ENCODE measurements at regions not wholly inside any gene's neighbourhood (a gene's known extent, or its start where the extent isn't known, plus 50 kb on each side); places are given as distances from the start of the nearest gene placed in this dataset.
"Not testable (repeated sequence)": the region's sequence is repeated elsewhere in the genome, so short reads cannot be mapped to it uniquely, and the experiment has no call there.

DNA sequence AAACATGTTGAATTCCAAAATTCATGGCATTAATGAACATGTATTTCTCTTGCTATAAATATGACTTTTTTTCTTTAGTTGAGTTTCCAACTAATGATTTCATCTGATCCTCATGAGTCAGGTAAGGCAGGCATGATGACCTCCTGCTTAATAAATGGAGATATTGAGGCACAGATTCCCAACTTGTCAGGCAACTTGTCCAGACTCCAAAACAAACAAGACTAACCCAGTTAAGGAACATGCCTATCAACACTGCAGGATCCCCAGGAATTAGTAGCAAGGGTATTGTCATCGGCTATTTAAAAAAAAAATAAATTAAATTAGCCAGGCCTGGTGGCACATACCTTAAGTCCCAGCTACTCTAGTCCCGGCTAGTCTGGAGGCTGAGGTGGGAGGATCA lies 121.3 kb upstream of the SALL4 start:
- Histone ChIP-seq H3K4me1 (ENCODE audit: control insufficient read depth, insufficient read depth, low read length) (peaks cover 5% of the 10 kb centered on the region), H3K9me3 (ENCODE audit: control insufficient read depth, insufficient read depth, low read length) (no peaks in the 10 kb centered on the region), H3K9ac (ENCODE audit: low read depth, low read length) (no peak overlapping the region)

DNA sequence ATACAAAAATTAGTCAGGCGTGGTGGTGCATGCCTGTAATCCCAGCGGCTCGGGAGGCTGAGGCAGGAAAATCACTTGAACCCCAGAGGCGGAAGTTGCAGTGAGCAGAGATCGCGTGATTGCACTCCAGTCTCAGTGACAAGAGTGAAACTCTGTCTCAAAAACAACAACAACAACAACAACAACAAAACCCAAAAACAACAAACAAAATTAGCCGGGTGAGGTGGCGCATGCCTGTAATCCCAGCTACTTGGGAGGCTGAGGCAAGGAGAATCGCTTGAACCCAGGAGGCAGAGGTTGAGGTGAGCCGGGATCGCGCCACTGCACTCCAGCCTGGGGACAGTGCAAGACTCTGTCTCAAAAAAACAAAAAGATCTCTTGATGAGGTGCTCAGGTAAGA lies 120.5 kb upstream of the SALL4 start:
- not testable (repeated sequence) for H3K36me3 ChIP-seq (ENCODE audit: control insufficient read depth, insufficient read depth, low read length); H3K9me3 ChIP-seq (ENCODE audit: control insufficient read depth, insufficient read depth, low read length); H3K4me1 ChIP-seq (ENCODE audit: control insufficient read depth, insufficient read depth, low read length); H3K27ac ChIP-seq (ENCODE audit: low read depth, low read length); H3K9ac ChIP-seq (ENCODE audit: low read depth, low read length); H3K27me3 ChIP-seq (ENCODE audit: control insufficient read depth, insufficient read depth, low read length); H3K4me3 ChIP-seq (ENCODE audit: low read depth, low read length)

More for the DNA sequence above, 121.3 kb upstream of the SALL4 start:
- Histone ChIP-seq H3K4me3 (ENCODE audit: low read depth, low read length) (no peak overlapping the region), H3K36me3 (ENCODE audit: control insufficient read depth, insufficient read depth, low read length) (no peaks in the 10 kb centered on the region), H3K27ac (ENCODE audit: low read depth, low read length) (no peak overlapping the region), H3K27me3 (ENCODE audit: control insufficient read depth, insufficient read depth, low read length) (no peaks in the 10 kb centered on the region)

DNA sequence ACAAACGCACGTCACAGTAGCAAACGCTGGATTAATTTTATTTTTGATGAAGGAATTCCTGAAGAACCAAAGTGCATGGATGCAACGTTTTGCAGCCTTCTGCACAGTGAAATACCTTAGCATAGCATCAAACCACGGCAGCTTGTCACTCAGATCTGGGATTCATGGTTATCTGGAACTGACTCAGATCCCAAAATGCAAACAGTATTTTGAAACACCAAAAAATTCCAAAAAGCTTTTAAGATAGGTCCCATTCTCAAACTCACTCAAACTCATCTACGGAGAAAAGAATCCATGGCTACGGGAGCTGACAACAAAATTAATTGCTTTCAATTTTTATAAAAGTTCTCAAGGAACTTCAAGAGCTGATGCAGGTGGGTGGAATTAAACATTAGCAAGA lies 116.2 kb upstream of the SALL4 start:
- H3K27ac ChIP-seq (ENCODE audit: low read depth, low read length), result no peak overlapping the region
- no peaks in the 10 kb centered on the region for H3K36me3 ChIP-seq (ENCODE audit: control insufficient read depth, insufficient read depth, low read length)
- H3K9me3 ChIP-seq (ENCODE audit: control insufficient read depth, insufficient read depth, low read length), result no peaks in the 10 kb centered on the region
- no peak overlapping the region for H3K4me3 ChIP-seq (ENCODE audit: low read depth, low read length)
- no peaks in the 10 kb centered on the region for H3K27me3 ChIP-seq (ENCODE audit: control insufficient read depth, insufficient read depth, low read length)
- H3K9ac ChIP-seq (ENCODE audit: low read depth, low read length), result no peak overlapping the region
- peaks cover 8% of the 10 kb centered on the region for H3K4me1 ChIP-seq (ENCODE audit: control insufficient read depth, insufficient read depth, low read length)

DNA sequence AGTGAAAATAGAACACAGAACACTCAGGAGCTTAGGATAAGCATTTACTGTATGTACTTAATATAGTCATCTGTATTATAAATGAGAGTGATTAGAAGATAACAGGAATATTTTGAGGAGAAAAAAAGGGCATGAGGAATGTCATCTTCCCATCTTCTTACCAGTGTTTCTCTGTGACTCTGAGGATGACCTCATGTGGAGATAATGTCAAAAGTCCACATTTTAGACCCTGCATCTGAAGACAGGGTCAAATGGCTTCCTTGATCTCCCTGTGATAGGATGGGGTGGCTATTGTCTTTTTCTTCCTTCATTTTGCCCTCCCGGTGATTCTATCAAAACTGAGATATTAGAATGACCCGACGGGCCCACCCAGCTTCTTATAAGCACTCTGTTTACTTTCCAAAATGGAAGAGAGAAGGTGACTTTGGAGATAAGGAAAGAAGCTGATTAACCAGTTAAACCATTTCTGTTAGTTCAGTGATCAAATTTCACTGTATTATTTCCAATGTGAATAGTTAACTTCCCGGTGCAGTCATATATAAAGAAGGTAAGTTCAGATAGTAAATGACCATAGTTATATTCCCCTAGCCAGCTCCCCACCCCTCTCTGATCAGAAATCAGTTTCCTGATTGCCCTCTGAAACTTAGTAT lies 115.7 kb upstream of the SALL4 start:
- no peak overlapping the region for H3K4me3 ChIP-seq (ENCODE audit: low read depth, low read length)
- no peak overlapping the region for H3K9ac ChIP-seq (ENCODE audit: low read depth, low read length)
- H3K9me3 ChIP-seq (ENCODE audit: control insufficient read depth, insufficient read depth, low read length), result no peaks in the 10 kb centered on the region
- H3K36me3 ChIP-seq (ENCODE audit: control insufficient read depth, insufficient read depth, low read length), result no peaks in the 10 kb centered on the region
- H3K27me3 ChIP-seq (ENCODE audit: control insufficient read depth, insufficient read depth, low read length), result no peaks in the 10 kb centered on the region
- no peak overlapping the region for H3K27ac ChIP-seq (ENCODE audit: low read depth, low read length)
- H3K4me1 ChIP-seq (ENCODE audit: control insufficient read depth, insufficient read depth, low read length), result peaks cover 8% of the 10 kb centered on the region

DNA sequence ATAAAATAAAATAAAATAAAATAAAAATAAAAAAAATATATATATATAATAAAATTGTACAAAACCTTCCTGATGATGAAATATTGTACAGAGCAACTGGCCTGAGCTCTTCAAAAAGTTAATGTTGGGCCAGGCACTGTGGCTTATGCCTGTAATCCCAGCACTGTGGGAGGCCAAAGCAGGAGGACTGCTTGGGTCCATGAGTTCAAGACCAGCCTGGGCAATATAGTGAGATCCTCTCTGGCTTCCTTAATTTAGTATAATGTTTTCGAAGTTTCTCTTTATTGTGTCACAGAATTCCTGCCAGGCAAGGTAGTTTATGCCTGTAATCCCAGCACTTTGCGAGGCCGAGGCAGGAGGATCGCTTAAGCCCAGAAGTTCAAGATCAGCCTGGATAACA lies 113.9 kb upstream of the SALL4 start:
- Histone ChIP-seq H3K36me3 (ENCODE audit: control insufficient read depth, insufficient read depth, low read length) (no peaks in the 10 kb centered on the region), H3K4me1 (ENCODE audit: control insufficient read depth, insufficient read depth, low read length) (peaks cover 11% of the 10 kb centered on the region), H3K9ac (ENCODE audit: low read depth, low read length) (no peak overlapping the region), H3K4me3 (ENCODE audit: low read depth, low read length) (no peak overlapping the region), H3K27ac (ENCODE audit: low read depth, low read length) (no peak overlapping the region), H3K9me3 (ENCODE audit: control insufficient read depth, insufficient read depth, low read length) (no peaks in the 10 kb centered on the region), H3K27me3 (ENCODE audit: control insufficient read depth, insufficient read depth, low read length) (no peaks in the 10 kb centered on the region)

DNA sequence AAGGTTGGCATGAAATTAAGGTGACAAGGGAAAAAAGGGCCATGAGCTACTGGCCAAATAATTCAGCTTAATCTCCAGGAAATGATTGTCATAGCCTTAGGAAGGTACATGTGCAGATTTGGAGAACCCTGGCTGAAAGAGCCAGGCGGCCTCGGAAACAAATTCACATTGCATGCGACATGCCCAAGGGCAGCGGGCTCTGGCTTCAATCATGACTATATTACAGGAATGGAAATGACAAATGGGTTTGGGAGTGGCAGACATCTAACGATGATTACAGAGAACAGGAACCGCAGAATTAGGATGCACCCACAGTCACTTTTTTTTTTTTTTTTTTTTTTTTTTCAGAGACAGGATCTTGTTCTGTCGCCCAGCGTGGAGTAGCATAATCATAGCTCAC lies 112.4 kb upstream of the SALL4 start:
- Histone ChIP-seq H3K4me3 (ENCODE audit: low read depth, low read length) (no peak overlapping the region), H3K9ac (ENCODE audit: low read depth, low read length) (no peak overlapping the region), H3K9me3 (ENCODE audit: control insufficient read depth, insufficient read depth, low read length) (no peaks in the 10 kb centered on the region), H3K27ac (ENCODE audit: low read depth, low read length) (no peak overlapping the region), H3K4me1 (ENCODE audit: control insufficient read depth, insufficient read depth, low read length) (peaks cover 25% of the 10 kb centered on the region), H3K36me3 (ENCODE audit: control insufficient read depth, insufficient read depth, low read length) (no peaks in the 10 kb centered on the region), H3K27me3 (ENCODE audit: control insufficient read depth, insufficient read depth, low read length) (no peaks in the 10 kb centered on the region)

DNA sequence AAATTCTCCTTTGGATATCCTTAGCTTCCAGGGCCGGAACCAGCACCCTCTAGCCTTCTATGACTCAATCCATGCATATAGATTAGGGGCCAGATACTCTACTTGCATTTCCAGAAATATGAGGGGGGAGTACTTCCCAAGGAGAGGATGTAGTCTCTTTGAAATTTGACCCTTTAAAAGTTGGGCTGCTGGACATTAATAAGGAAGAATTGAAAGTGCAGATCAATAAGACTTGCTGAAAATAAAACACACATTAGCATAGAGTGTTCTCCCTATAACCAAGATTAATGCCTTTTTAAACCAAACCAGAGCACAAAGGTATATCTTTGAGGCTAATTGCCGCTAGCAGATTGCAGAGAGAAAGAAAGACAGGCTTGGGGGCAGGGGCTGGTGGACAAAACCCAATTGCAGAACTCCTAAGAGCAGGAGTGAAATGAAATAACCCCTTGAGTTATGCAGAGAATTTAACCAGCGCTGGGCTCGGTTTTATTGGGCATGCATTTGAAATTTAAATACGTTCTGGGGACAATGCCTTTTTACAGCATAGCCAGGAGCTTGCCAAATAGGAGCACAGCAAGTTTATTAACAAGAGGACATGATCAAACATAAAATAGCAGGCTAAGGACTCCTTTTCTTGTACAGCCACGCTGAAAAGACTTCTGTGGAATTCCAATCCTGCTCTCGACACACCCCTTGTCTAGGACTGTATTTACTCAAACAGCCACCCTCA lies 108.2 kb upstream of the SALL4 start:
- Histone ChIP-seq H3K4me1 (ENCODE audit: control insufficient read depth, insufficient read depth, low read length) (peaks cover 20% of the 10 kb centered on the region), H3K9ac (ENCODE audit: low read depth, low read length) (no peak overlapping the region), H3K27me3 (ENCODE audit: control insufficient read depth, insufficient read depth, low read length) (no peaks in the 10 kb centered on the region), H3K4me3 (ENCODE audit: low read depth, low read length) (peak overlapping the region; percentile 26; the same call in 1 of the 2 replicates), H3K9me3 (ENCODE audit: control insufficient read depth, insufficient read depth, low read length) (no peaks in the 10 kb centered on the region), H3K27ac (ENCODE audit: low read depth, low read length) (peak overlapping the region; percentile 70), H3K36me3 (ENCODE audit: control insufficient read depth, insufficient read depth, low read length) (no peaks in the 10 kb centered on the region)

DNA sequence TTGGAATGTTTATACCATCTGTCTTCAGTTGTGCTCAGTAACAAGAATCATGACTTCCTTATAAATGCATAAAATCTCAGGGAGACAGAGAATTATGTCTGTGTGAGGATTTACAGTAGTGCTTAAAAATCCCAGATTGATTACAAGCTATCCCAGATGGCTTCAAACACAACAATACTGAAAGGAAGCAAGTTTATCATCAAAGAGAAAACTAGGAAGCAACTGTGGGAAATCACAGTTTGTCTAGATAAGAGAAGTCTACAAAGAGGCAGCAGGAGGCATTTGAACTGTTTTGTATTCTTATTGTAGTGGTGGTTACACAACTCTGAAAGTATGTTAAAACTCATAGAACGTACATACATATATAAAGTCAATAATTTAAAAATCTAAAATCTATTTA lies 104.4 kb upstream of the SALL4 start:
- H3K9me3 ChIP-seq (ENCODE audit: control insufficient read depth, insufficient read depth, low read length), result no peaks in the 10 kb centered on the region
- H3K9ac ChIP-seq (ENCODE audit: low read depth, low read length), result no peak overlapping the region
- H3K27me3 ChIP-seq (ENCODE audit: control insufficient read depth, insufficient read depth, low read length), result no peaks in the 10 kb centered on the region
- no peak overlapping the region for H3K27ac ChIP-seq (ENCODE audit: low read depth, low read length)
- H3K4me3 ChIP-seq (ENCODE audit: low read depth, low read length), result no peak overlapping the region
- peaks cover 20% of the 10 kb centered on the region for H3K4me1 ChIP-seq (ENCODE audit: control insufficient read depth, insufficient read depth, low read length)
- no peaks in the 10 kb centered on the region for H3K36me3 ChIP-seq (ENCODE audit: control insufficient read depth, insufficient read depth, low read length)

DNA sequence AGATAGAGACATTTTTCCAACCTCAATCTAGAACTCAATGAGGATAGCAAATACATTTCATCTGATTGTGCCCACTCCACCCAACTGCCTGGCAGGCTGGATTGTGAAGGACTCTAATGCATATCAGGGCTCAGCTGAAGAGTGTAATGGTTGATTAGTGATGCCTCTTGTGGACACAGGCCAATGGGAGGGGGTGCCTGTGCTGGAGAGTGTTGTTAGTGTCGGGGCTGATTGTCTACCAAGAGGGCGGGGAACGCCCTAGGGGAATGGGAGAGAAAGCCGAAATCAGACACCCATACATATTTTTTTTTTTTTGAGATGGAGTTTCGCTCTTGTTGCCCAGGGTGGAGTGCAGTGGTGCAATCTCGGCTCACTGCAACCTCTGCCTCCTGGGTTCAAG lies 103.7 kb upstream of the SALL4 start:
- Histone ChIP-seq H3K9me3 (ENCODE audit: control insufficient read depth, insufficient read depth, low read length) (no peaks in the 10 kb centered on the region), H3K4me3 (ENCODE audit: low read depth, low read length) (no peak overlapping the region), H3K4me1 (ENCODE audit: control insufficient read depth, insufficient read depth, low read length) (peaks cover 16% of the 10 kb centered on the region), H3K27ac (ENCODE audit: low read depth, low read length) (no peak overlapping the region), H3K27me3 (ENCODE audit: control insufficient read depth, insufficient read depth, low read length) (no peaks in the 10 kb centered on the region), H3K9ac (ENCODE audit: low read depth, low read length) (no peak overlapping the region), H3K36me3 (ENCODE audit: control insufficient read depth, insufficient read depth, low read length) (no peaks in the 10 kb centered on the region)

DNA sequence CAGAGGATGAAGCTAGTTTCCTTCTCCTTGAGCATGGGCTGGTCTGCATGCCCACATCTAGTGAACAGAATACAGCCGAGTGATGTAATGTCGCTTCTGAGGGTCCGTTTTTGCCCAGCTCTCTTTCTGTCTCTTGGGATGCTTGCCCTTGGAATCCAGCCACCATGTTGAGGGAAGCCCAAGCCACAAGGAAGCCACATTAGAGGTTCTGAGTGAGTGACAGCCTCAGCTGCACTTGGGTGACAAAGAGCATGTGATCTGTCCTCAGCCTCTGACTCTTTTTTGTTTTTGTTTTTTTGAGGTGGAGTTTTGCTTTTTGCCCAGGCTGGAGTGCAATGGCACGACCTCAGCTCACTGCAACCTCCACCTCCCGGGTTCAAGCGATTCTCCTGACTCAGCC lies 100.6 kb upstream of the SALL4 start:
- Histone ChIP-seq H3K36me3 (ENCODE audit: control insufficient read depth, insufficient read depth, low read length) (no peaks in the 10 kb centered on the region), H3K4me1 (ENCODE audit: control insufficient read depth, insufficient read depth, low read length) (no peaks in the 10 kb centered on the region), H3K27ac (ENCODE audit: low read depth, low read length) (no peak overlapping the region), H3K9ac (ENCODE audit: low read depth, low read length) (no peak overlapping the region), H3K27me3 (ENCODE audit: control insufficient read depth, insufficient read depth, low read length) (no peaks in the 10 kb centered on the region), H3K4me3 (ENCODE audit: low read depth, low read length) (no peak overlapping the region), H3K9me3 (ENCODE audit: control insufficient read depth, insufficient read depth, low read length) (no peaks in the 10 kb centered on the region)

DNA sequence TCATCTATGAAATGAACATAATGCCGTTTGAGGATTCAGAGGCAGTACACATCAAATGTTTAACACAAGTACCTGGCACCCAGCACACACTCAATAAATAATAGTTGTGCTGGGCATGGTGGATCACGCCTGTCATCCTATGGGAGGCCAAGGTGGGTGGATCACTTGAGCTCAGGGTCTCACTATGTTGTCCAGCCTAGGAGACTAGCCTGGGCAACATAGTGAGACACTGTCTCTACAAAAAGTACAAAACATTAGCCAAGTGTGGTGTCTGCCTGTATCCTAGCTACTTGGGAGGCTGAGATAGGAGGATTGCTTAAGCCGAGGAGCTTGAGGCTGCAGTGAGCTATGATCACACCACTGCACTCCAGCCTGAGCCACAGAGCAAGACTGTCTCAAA lies 98.1 kb upstream of the SALL4 start:
- H3K36me3 ChIP-seq (ENCODE audit: control insufficient read depth, insufficient read depth, low read length), result no peaks in the 10 kb centered on the region
- no peak overlapping the region for H3K27ac ChIP-seq (ENCODE audit: low read depth, low read length)
- H3K27me3 ChIP-seq (ENCODE audit: control insufficient read depth, insufficient read depth, low read length), result no peaks in the 10 kb centered on the region
- H3K4me1 ChIP-seq (ENCODE audit: control insufficient read depth, insufficient read depth, low read length), result no peaks in the 10 kb centered on the region
- H3K4me3 ChIP-seq (ENCODE audit: low read depth, low read length), result no peak overlapping the region
- no peaks in the 10 kb centered on the region for H3K9me3 ChIP-seq (ENCODE audit: control insufficient read depth, insufficient read depth, low read length)
- H3K9ac ChIP-seq (ENCODE audit: low read depth, low read length), result no peak overlapping the region
